Calu3 (cell line): ENCODE measurements at regions not wholly inside any gene's neighbourhood (a gene's known extent, or its start where the extent isn't known, plus 50 kb on each side); places are given as distances from the start of the nearest gene placed in this dataset.

ENCODE experiments used
- BruUV-seq: library from RNA; stranded (reverse); fragments of 400-500 nt; replicated peaks from 2 replicates; lab custom pipeline; 2021; lab: Mats Ljungman, UMichigan
- CTCF ChIA-PET: fragments of 300-600 bp; sonication (Branson Sonifier 250); formaldehyde crosslinking; loops from one replicate; lab custom pipeline; 2022; ENCODE audit warnings: antibody characterized with exemption; lab: Charles Lee
- DNase-seq: peaks from one replicate; pipeline ENCODE4 v3.0.0; 2022
- H3K27ac Mint-ChIP-seq: one replicate; pipeline ENCODE4 v1.8.0; 2022; ENCODE audit warnings: mixed read lengths; ENCODE audit not compliant: unreplicated experiment
- H3K27me3 Mint-ChIP-seq: one replicate; pipeline ENCODE4 v1.8.0; 2022; ENCODE audit warnings: mixed read lengths; ENCODE audit not compliant: unreplicated experiment
- H3K36me3 Mint-ChIP-seq: one replicate; pipeline ENCODE4 v1.8.0; 2022; ENCODE audit warnings: mild to moderate bottlenecking, moderate library complexity, mixed read lengths; ENCODE audit not compliant: insufficient read depth, unreplicated experiment
- H3K4me1 Mint-ChIP-seq: one replicate; pipeline ENCODE4 v1.8.0; 2022; ENCODE audit warnings: mild to moderate bottlenecking, low read depth, mixed read lengths; ENCODE audit not compliant: unreplicated experiment
- H3K4me3 Mint-ChIP-seq: one replicate; pipeline ENCODE4 v1.8.0; 2022; ENCODE audit warnings: mild to moderate bottlenecking, low read depth, moderate library complexity, mixed read lengths; ENCODE audit not compliant: unreplicated experiment
- H3K9me3 Mint-ChIP-seq: one replicate; pipeline ENCODE4 v1.8.0; 2022; ENCODE audit warnings: low read depth, mixed read lengths; ENCODE audit not compliant: unreplicated experiment
- CTCF ChIP-seq: fragments of 200-600 bp; IDR thresholded peaks from one replicate; pipeline ENCODE4 v1.8.0; 2022; ENCODE audit warnings: antibody characterized with exemption; ENCODE audit not compliant: unreplicated experiment
- intact Hi-C: fragments of 100-400 bp; cut with micrococcal nuclease; formaldehyde crosslinking; loops from one replicate; pipeline ENCODE4 v1.10.0; 2022; ENCODE audit not compliant: unreplicated experiment

- Mint-ChIP-seq H3K4me1 (peaks cover 9% of the 10 kb centered on the region), H3K36me3 (no peaks in the 10 kb centered on the region), H3K27me3 (peaks cover 4% of the 10 kb centered on the region), H3K9me3 (peaks cover 4% of the 10 kb centered on the region), H3K4me3 (no peak overlapping the region), H3K27ac (no peak overlapping the region)
- no TSS peak for BruUV-seq
- TF ChIP-seq CTCF: no peak
- DNase-seq: no peak
- intact Hi-C loops: no loop called here
- CTCF ChIA-PET: no interaction called here
Measured at GRCh38 chr16:76835339-76835738, 355.7 kb upstream of the MON1B start.

- H3K36me3 Mint-ChIP-seq: no peaks in the 10 kb centered on the region
- no peak overlapping the region for H3K27ac Mint-ChIP-seq
- H3K4me3 Mint-ChIP-seq: no peak overlapping the region
- CTCF ChIA-PET: no interaction called here
- TF ChIP-seq CTCF: no peak
- BruUV-seq: no TSS peak
- peaks cover 4% of the 10 kb centered on the region for H3K9me3 Mint-ChIP-seq
- no peak for DNase-seq
- intact Hi-C loops: no loop called here
- H3K27me3 Mint-ChIP-seq: no peaks in the 10 kb centered on the region
- H3K4me1 Mint-ChIP-seq: peaks cover 9% of the 10 kb centered on the region
Measured at GRCh38 chr16:76835779-76836300, 355.1 kb upstream of the MON1B start.

- Mint-ChIP-seq H3K4me1 (peaks cover 9% of the 10 kb centered on the region), H3K4me3 (no peak overlapping the region), H3K9me3 (peaks cover 4% of the 10 kb centered on the region), H3K27ac (no peak overlapping the region), H3K36me3 (no peaks in the 10 kb centered on the region), H3K27me3 (no peaks in the 10 kb centered on the region)
- no peak for TF ChIP-seq CTCF
- intact Hi-C loops: no loop called here
- CTCF ChIA-PET: interaction anchor here (0.6 kb wide), 3 partner anchors 71 to 1215 kb away, joined by 3 to 5 read pairs (median 4); partner anchors contain the start of gene ADAT1
- peak; percentile 48 for DNase-seq
- BruUV-seq: no TSS peak
Measured at GRCh38 chr16:76837872-76838271, 353.1 kb upstream of the MON1B start.

- no peak for TF ChIP-seq CTCF
- Mint-ChIP-seq H3K4me3 (no peak overlapping the region), H3K9me3 (peaks cover under 1% of the 10 kb centered on the region), H3K27ac (no peak overlapping the region), H3K4me1 (no peaks in the 10 kb centered on the region), H3K36me3 (no peaks in the 10 kb centered on the region), H3K27me3 (no peaks in the 10 kb centered on the region)
- intact Hi-C loops: loop anchor here (1.0 kb wide), 1 partner anchor 189 kb away; no protein-coding TSS in a partner anchor
- CTCF ChIA-PET: no interaction called here
- no TSS peak for BruUV-seq
- peak; percentile 17 for DNase-seq
Measured at GRCh38 chr16:76854234-76854633, 336.8 kb upstream of the MON1B start.
